GM18507 (cell line): ENCODE measurements at regions not wholly inside any gene's neighbourhood (a gene's known extent, or its start where the extent isn't known, plus 50 kb on each side); places are given as distances from the start of the nearest gene placed in this dataset.

Experiments
- DNase-seq: peaks from one replicate; pipeline ENCODE4 v3.0.0; 2011; ENCODE audit warnings: low read depth; ENCODE audit not compliant: insufficient read length; ENCODE audit errors: extremely low spot score
- FAIRE-seq: peaks from 2 replicates; lab custom pipeline; 2011; peaks lifted over from hg19 to GRCh38; lab: Jason Lieb, UNC

GRCh38 chr2:195606179-195606578 is 50.8 kb upstream of the SLC39A10 start:
- no peak for FAIRE-seq
- DNase-seq = no peak

GRCh38 chr2:195604706-195605105 is 52.3 kb upstream of the SLC39A10 start:
- DNase-seq (no peak), FAIRE-seq (no peak)

GRCh38 chr2:195603998-195604397 is 53.0 kb upstream of the SLC39A10 start:
- FAIRE-seq (peak; percentile 12), DNase-seq (no peak)

- DNase-seq = no peak
- FAIRE-seq = no peak
Observed at GRCh38 chr2:195603408-195603807, 53.6 kb upstream of the SLC39A10 start.

- DNase-seq = no peak
- FAIRE-seq = no peak
Observed at GRCh38 chr2:195602687-195603086, 54.3 kb upstream of the SLC39A10 start.

GRCh38 chr2:195601361-195601760 is 55.7 kb upstream of the SLC39A10 start:
- DNase-seq = no peak
- FAIRE-seq = no peak

GRCh38 chr2:195600778-195601177 is 56.2 kb upstream of the SLC39A10 start:
- FAIRE-seq = no peak

GRCh38 chr2:195596840-195597239 is 60.2 kb upstream of the SLC39A10 start:
- DNase-seq = no peak
- FAIRE-seq = no peak

More at GRCh38 chr2:195600778-195601177, 56.2 kb upstream of the SLC39A10 start:
- no peak for DNase-seq

- FAIRE-seq = no peak
- DNase-seq = no peak
Observed at GRCh38 chr2:195595825-195596224, 61.2 kb upstream of the SLC39A10 start.

GRCh38 chr2:195594919-195595694 is 61.9 kb upstream of the SLC39A10 start:
- no peak for DNase-seq

GRCh38 chr2:195594248-195594647 is 62.8 kb upstream of the SLC39A10 start:
- DNase-seq = no peak
- FAIRE-seq = no peak

More at GRCh38 chr2:195594919-195595694, 61.9 kb upstream of the SLC39A10 start:
- FAIRE-seq = no peak

- DNase-seq = no peak
- FAIRE-seq = no peak
Observed at GRCh38 chr2:195592105-195592504, 64.9 kb upstream of the SLC39A10 start.

- FAIRE-seq = no peak
- no peak for DNase-seq
Observed at GRCh38 chr2:195590861-195591205, 66.2 kb upstream of the SLC39A10 start.

- DNase-seq (no peak), FAIRE-seq (no peak)
Observed at GRCh38 chr2:195590199-195590860, 66.7 kb upstream of the SLC39A10 start.

GRCh38 chr2:195587966-195588365 is 69.1 kb upstream of the SLC39A10 start:
- DNase-seq (no peak), FAIRE-seq (no peak)

- FAIRE-seq = no peak
- no peak for DNase-seq
Observed at GRCh38 chr2:195586062-195586714, 70.8 kb upstream of the SLC39A10 start.

GRCh38 chr2:195582188-195582587 is 74.8 kb upstream of the SLC39A10 start:
- no peak for FAIRE-seq

GRCh38 chr2:195579776-195580555 is 77.1 kb upstream of the SLC39A10 start:
- no peak for DNase-seq
- peak; percentile 59 for FAIRE-seq

More at GRCh38 chr2:195582188-195582587, 74.8 kb upstream of the SLC39A10 start:
- DNase-seq = no peak

- DNase-seq = no peak
- peak; percentile 77 for FAIRE-seq
Observed at GRCh38 chr2:195575879-195576401, 81.1 kb upstream of the SLC39A10 start.

- no peak for FAIRE-seq
- DNase-seq = no peak
Observed at GRCh38 chr2:195575016-195575415, 82.0 kb upstream of the SLC39A10 start.
